ENCODE measurements at regions not wholly inside any gene's neighbourhood (a gene's known extent, or its start where the extent isn't known, plus 50 kb on each side); places are given as distances from the start of the nearest gene placed in this dataset.

- no peaks in the 10 kb centered on the region for H3K27me3 ChIP-seq (ENCODE audit: control insufficient read depth, insufficient read depth, low read length)
- no peak overlapping the region for H3K4me3 ChIP-seq (ENCODE audit: low read depth, low read length)
- FAIRE-seq = no peak
- no peaks in the 10 kb centered on the region for H3K36me3 ChIP-seq (ENCODE audit: control insufficient read depth, insufficient read depth, low read length)
- no peak for DNase-seq (ENCODE audit: low read depth)
- TF ChIP-seq CTCF (IDR thresholded peaks at IDR 0.05; ENCODE audit: insufficient read depth, low read length, severe bottlenecking) = no peak
Measured at GRCh38 chr14:40268236-40268635, 836.0 kb upstream of the FBXO33 start.

GRCh38 chr14:40265096-40265495, 832.9 kb upstream of the FBXO33 start:
- no peak overlapping the region for H3K4me3 ChIP-seq (ENCODE audit: low read depth, low read length)
- FAIRE-seq (no peak), DNase-seq (ENCODE audit: low read depth) (no peak)
- TF ChIP-seq CTCF (IDR thresholded peaks at IDR 0.05; ENCODE audit: insufficient read depth, low read length, severe bottlenecking) = no peak
- no peaks in the 10 kb centered on the region for H3K27me3 ChIP-seq (ENCODE audit: control insufficient read depth, insufficient read depth, low read length)
- H3K36me3 ChIP-seq (ENCODE audit: control insufficient read depth, insufficient read depth, low read length) = no peaks in the 10 kb centered on the region

GRCh38 chr14:40252817-40253447, 820.7 kb upstream of the FBXO33 start:
- TF ChIP-seq CTCF (IDR thresholded peaks at IDR 0.05; ENCODE audit: insufficient read depth, low read length, severe bottlenecking) = no peak
- no peak for DNase-seq (ENCODE audit: low read depth)
- FAIRE-seq = no peak
- Histone ChIP-seq H3K4me3 (ENCODE audit: low read depth, low read length) (no peak overlapping the region), H3K36me3 (ENCODE audit: control insufficient read depth, insufficient read depth, low read length) (no peaks in the 10 kb centered on the region), H3K27me3 (ENCODE audit: control insufficient read depth, insufficient read depth, low read length) (no peaks in the 10 kb centered on the region)

- no peak for DNase-seq (ENCODE audit: low read depth)
- TF ChIP-seq CTCF (IDR thresholded peaks at IDR 0.05; ENCODE audit: insufficient read depth, low read length, severe bottlenecking) = no peak
- no peaks in the 10 kb centered on the region for H3K27me3 ChIP-seq (ENCODE audit: control insufficient read depth, insufficient read depth, low read length)
- H3K36me3 ChIP-seq (ENCODE audit: control insufficient read depth, insufficient read depth, low read length) = no peaks in the 10 kb centered on the region
- FAIRE-seq = no peak
- H3K4me3 ChIP-seq (ENCODE audit: low read depth, low read length) = no peak overlapping the region
Measured at GRCh38 chr14:40248671-40249070, 816.4 kb upstream of the FBXO33 start.

- FAIRE-seq = no peak
- H3K27me3 ChIP-seq (ENCODE audit: control insufficient read depth, insufficient read depth, low read length) = no peaks in the 10 kb centered on the region
- DNase-seq (ENCODE audit: low read depth) = no peak
Measured at GRCh38 chr14:40240245-40240859, 808.1 kb upstream of the FBXO33 start.

More at GRCh38 chr14:40240245-40240859, 808.1 kb upstream of the FBXO33 start:
- no peak for TF ChIP-seq CTCF (IDR thresholded peaks at IDR 0.05; ENCODE audit: insufficient read depth, low read length, severe bottlenecking)
- H3K4me3 ChIP-seq (ENCODE audit: low read depth, low read length) = no peak overlapping the region
- H3K36me3 ChIP-seq (ENCODE audit: control insufficient read depth, insufficient read depth, low read length) = no peaks in the 10 kb centered on the region

All from bronchial epithelial cell (primary cell).